GM21447 (cell line): ENCODE measurements at regions not wholly inside any gene's neighbourhood (a gene's known extent, or its start where the extent isn't known, plus 50 kb on each side); places are given as distances from the start of the nearest gene placed in this dataset.
"Not testable (repeated sequence)": the region's sequence is repeated elsewhere in the genome, so short reads cannot be mapped to it uniquely, and the experiment has no call there.

Experiments
- ATAC-seq: cut with Tn5 transposase; IDR thresholded peaks from one replicate; pipeline ENCODE4 v1.9.1; 2021; ENCODE audit not compliant: unreplicated experiment

DNA sequence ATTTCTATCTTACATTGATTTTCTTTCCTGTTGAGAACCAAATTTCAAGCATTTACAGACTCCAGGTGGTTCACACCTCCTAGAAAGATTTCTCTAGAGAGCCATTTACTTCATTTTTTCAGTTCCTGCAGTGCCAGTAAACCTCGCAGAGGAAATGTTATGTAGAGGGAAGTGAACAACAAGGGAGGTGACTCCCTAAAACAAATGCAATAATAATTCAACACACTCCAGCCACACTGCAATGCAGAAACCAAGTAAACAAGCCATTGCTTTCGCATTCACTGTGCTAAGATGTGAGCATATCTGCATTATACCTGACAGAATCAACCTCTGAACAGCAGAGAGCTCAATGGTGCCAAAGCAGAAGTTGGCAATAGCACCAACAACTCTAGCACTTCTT is 215.1 kb downstream of the RBM26 start:
- ATAC-seq, result peak; percentile 36

GRCh38 chr13:79187917-79188690 is 218.0 kb downstream of the RBM26 start:
- no peak for ATAC-seq

GRCh38 chr13:79185580-79185979 is 220.5 kb downstream of the RBM26 start:
- no peak for ATAC-seq

DNA sequence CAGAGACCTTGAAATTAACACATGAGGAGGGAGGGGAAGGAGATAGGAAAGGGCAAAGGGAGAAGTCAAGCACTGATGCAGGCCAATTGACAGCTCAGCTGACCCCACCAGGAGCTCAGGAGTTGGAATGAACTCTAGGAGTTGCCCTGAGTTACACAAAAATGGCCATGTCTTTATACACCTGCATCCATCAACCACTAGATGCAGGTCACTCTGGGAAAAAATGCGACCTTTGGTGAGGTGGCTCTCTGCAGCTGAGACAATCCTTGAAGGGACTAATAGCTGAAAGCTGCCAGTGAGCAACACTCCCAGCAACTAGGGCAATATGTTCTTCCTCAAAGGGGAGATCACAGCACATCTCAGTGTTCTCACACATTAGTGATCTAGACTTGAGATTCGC is 222.8 kb downstream of the RBM26 start:
- ATAC-seq, result no peak

- ATAC-seq, result not testable (repeated sequence)
These were observed 232.4 kb downstream of the RBM26 start for GRCh38 chr13:79173691-79174090.

- ATAC-seq, result not testable (repeated sequence)
These were observed 233.1 kb downstream of the RBM26 start for GRCh38 chr13:79172924-79173323.

DNA sequence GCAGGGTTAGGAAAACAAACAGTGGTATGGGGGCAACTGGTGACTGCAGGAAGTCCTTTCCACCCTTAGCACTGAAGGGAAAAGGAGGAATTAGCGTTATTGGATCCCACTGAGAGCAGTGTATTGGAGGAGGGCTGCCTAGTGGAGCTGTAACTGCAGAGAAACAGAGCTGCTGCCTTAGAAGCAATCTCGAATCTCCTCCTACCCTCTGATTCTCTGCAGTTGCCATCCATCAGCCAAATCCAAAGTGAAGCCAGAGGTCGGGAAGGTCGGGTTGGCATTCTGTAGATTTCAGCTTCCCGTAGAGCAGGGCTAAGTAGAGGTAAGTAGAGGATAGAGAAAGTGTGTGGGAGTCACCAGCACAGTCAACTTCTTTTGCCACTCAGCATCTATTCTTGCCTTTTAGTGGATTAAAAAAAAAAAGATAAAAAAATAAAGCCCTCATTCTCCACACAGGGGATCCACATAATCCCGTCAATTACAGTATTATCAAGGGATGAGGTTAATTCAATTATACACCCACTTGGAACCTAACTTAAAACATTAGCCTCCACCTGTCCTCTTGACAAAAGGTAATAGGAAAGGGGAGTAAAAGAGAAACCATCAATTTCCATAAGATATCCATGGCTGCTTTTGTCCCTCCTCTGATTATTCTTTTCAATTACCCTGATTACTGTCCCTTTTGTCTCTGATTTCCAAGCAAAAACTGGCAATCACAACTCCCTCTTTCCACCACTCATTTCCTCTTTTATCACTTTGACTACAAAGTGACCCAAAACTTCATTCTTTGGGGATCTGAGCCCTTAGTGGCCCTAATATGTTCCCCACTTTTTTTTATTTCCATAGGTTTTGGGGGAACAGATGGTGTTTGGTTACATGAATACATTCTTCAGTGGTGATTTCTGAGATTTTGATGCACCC is 234.7 kb downstream of the RBM26 start:
- no peak for ATAC-seq

- no peak for ATAC-seq
These were observed 245.2 kb downstream of the RBM26 start for GRCh38 chr13:79160818-79161217.

- ATAC-seq, result no peak
These were observed 250.2 kb downstream of the RBM26 start for GRCh38 chr13:79155883-79156282.

DNA sequence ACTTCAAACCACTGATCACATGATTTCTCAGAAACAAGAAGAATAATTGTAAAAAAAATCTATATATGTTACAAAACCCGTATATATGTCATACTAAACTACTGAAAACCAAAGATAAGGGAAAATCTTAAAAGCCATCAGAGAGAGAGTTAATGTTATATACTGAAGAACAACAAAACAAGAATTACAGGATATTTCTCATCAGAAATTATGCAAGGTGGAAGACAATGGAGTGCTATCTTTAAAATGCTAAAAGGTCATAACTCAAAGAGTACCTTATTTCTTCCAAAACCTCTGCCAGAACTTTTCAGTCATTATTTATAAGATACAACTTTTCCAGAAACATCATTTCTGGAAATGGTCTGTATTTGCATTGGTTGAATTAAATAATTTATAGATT is 256.8 kb downstream of the RBM26 start:
- no peak for ATAC-seq

- no peak for ATAC-seq
These were observed 265.0 kb downstream of the RBM26 start for GRCh38 chr13:79141082-79141481.

GRCh38 chr13:79128158-79128557 is 277.9 kb downstream of the RBM26 start:
- ATAC-seq, result no peak

DNA sequence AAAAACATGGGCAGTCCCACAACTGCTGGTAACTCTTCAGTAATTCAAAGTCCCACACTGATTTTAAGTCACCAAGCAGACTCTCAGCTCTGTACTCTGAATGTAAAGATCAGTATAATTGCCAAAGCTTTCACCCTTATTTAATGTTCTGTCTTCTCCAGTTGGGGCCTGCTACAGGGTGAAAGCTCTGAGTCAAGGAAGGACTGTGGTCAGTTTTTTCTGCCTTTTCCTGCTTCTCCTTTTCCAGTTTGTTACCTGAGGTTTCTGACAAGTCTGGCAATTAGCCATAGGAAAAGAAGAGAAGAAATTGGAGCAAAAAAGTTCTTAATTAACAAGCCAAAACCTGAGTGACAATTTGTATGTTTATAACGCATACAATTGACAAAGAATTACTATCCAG is 279.3 kb downstream of the RBM26 start:
- no peak for ATAC-seq

GRCh38 chr13:79124183-79124582 is 281.9 kb downstream of the RBM26 start:
- no peak for ATAC-seq

DNA sequence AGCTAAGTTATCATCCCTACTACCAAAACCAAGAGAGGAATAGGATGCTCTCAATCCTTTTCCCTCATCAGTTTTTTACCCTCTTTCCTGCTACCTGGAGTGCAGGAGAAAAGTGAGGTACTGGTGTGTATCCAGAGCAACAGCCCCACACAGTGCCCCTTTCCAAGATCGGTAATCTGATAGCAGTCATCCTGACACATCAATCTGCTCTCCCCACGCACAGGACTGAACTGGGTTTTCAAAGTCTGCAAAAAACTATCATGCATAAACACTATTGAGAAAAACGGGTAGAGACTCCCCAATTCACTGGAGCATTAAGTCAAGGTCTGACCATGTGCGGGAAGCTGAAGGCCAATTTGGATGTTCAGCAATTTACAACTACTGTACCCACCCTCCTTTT is 284.8 kb downstream of the RBM26 start:
- ATAC-seq, result no peak

GRCh38 chr13:79119578-79120107 is 286.4 kb downstream of the RBM26 start:
- ATAC-seq, result no peak

DNA sequence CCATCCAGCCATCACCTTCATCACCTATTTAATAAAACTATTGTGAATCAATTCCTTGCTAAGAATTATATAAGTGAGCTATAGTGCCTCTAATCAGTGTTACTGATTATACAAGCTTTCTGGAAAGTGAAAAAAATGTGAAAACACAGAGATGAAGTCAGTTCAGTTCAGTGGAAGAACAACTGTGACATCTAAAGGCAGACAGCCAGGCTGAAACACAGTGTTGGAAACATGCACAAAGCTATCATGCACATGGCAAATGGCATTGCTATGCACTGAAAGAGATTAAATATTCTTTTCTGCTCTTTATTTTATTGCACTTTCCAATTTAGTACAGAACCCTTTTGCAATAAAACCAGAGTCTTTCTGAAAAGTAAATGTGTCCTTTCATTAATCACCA is 294.0 kb downstream of the RBM26 start:
- ATAC-seq, result no peak

- peak; percentile 86 for ATAC-seq
These were observed 297.0 kb downstream of the RBM26 start for GRCh38 chr13:79108914-79109643.

- no peak for ATAC-seq
These were observed 307.5 kb downstream of the RBM26 start for GRCh38 chr13:79098596-79098995.

GRCh38 chr13:79097201-79097600 is 308.9 kb downstream of the RBM26 start:
- no peak for ATAC-seq

DNA sequence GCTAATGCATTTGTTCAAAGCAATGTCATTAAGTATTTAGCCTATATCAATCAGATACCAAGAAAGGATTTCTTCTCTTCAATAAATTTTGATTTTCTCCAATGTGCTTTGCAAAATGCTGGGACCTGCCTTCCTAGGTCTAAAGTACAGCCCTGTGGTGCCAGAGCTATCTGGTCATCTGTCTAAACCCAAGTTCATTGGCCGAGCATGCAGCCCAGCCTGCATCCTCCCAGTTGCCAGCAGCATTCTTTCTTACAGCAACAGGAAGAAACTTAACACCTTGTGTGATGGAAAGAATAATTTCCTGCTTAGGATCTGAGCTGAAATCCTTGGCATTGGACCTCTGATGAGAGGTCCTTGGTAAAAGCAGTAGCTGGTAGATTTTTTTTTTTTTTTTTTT is 310.0 kb downstream of the RBM26 start:
- no peak for ATAC-seq
